Naive thymus-derived CD8-positive, alpha-beta T cell (primary cell): ENCODE measurements at regions not wholly inside any gene's neighbourhood (a gene's known extent, or its start where the extent isn't known, plus 50 kb on each side); places are given as distances from the start of the nearest gene placed in this dataset.

ENCODE experiments used
- ATAC-seq, 2 donors: fragments of 150-1000 bp; cut with Tn5 transposase in 1 of 2; sonication (Bioruptor Pico), chemical (Tn5 transposase) in 1 of 2; 1 replicate in 1 of 2; 2 replicates in 1 of 2; pipeline ENCODE4 v1.10.0; 2021; ENCODE audit warnings: mild to moderate bottlenecking in 2 of 2, moderate library complexity in 2 of 2
- POLR2A ChIA-PET: fragments of 350-600 bp; sonication (Branson Sonifier 250); formaldehyde crosslinking; loops from one replicate; lab custom pipeline; 2021; ENCODE audit warnings: antibody characterized with exemption; lab: Charles Lee
- DNase-seq, 10 donors: peaks; one replicate each; pipeline versions ENCODE4 v3.0.0 to v3.0.0-alpha.2; 2020 to 2022
- H3K27ac Mint-ChIP-seq, 10 donors: one replicate each; pipeline ENCODE4 v1.8.0; 2020 to 2022; ENCODE audit warnings: mild to moderate bottlenecking in 10 of 10, mixed read lengths in 10 of 10, moderate library complexity in 4 of 10, inconsistent platforms in 1 of 10
- H3K27me3 Mint-ChIP-seq, 5 donors: one replicate each; pipeline ENCODE4 v1.8.0; 2021 to 2022; ENCODE audit warnings: mixed read lengths in 5 of 5
- H3K36me3 Mint-ChIP-seq, 3 donors: one replicate each; pipeline ENCODE4 v1.8.0; 2020 to 2022; ENCODE audit warnings: mixed read lengths in 3 of 3, mild to moderate bottlenecking in 2 of 3, inconsistent platforms in 1 of 3
- H3K4me1 Mint-ChIP-seq, 4 donors: one replicate each; pipeline ENCODE4 v1.8.0; 2021 to 2022; ENCODE audit warnings: mixed read lengths in 4 of 4
- H3K4me3 Mint-ChIP-seq, 10 donors: one replicate each; pipeline ENCODE4 v1.8.0; 2020 to 2022; ENCODE audit warnings: mild to moderate bottlenecking in 10 of 10, mixed read lengths in 10 of 10, moderate library complexity in 6 of 10, inconsistent platforms in 1 of 10
- H3K9me3 Mint-ChIP-seq, 9 donors: one replicate each; pipeline ENCODE4 v1.8.0; 2020 to 2022; ENCODE audit warnings: mixed read lengths in 9 of 9, mild to moderate bottlenecking in 3 of 9, inconsistent platforms in 1 of 9, moderate library complexity in 1 of 9

- Mint-ChIP-seq H3K4me1 (peaks cover 0 to 5% (median 4%) of the 10 kb centered on the region in 4 donors), H3K9me3 (no peaks in the 10 kb centered on the region), H3K36me3 (peaks cover 0 to 4% (median 0%) of the 10 kb centered on the region in 3 donors), H3K27ac (no peak overlapping the region), H3K27me3 (peaks cover 30 to 47% (median 36%) of the 10 kb centered on the region in 5 donors), H3K4me3 (no peak overlapping the region)
- no peak for DNase-seq
- ATAC-seq, result no peak
- POLR2A ChIA-PET, result no interaction called here
Measured at GRCh38 chr16:86304868-86305267, 205.5 kb upstream of the FOXF1 start.

- H3K9me3 Mint-ChIP-seq, result no peaks in the 10 kb centered on the region
- no peak overlapping the region for H3K27ac Mint-ChIP-seq
- H3K36me3 Mint-ChIP-seq, result peaks cover 0 to 4% (median 0%) of the 10 kb centered on the region in 3 donors
- no peak overlapping the region for H3K4me3 Mint-ChIP-seq
- ATAC-seq (no peak), DNase-seq (no peak)
- peaks cover 0 to 5% (median 4%) of the 10 kb centered on the region in 4 donors for H3K4me1 Mint-ChIP-seq
- peaks cover 26 to 41% (median 34%) of the 10 kb centered on the region in 5 donors for H3K27me3 Mint-ChIP-seq
- POLR2A ChIA-PET, result no interaction called here
Measured at GRCh38 chr16:86305440-86305839, 204.9 kb upstream of the FOXF1 start.

- peaks cover 0 to 2% (median 1%) of the 10 kb centered on the region in 4 donors for H3K4me1 Mint-ChIP-seq
- DNase-seq (no peak), ATAC-seq (no peak)
- peaks cover 0 to 2% (median 0%) of the 10 kb centered on the region in 3 donors for H3K36me3 Mint-ChIP-seq
- H3K9me3 Mint-ChIP-seq, result no peaks in the 10 kb centered on the region
- H3K27ac Mint-ChIP-seq, result no peak overlapping the region
- H3K4me3 Mint-ChIP-seq, result no peak overlapping the region
- H3K27me3 Mint-ChIP-seq, result peaks cover 23 to 35% (median 34%) of the 10 kb centered on the region in 5 donors
- POLR2A ChIA-PET, result no interaction called here
Measured at GRCh38 chr16:86306011-86306644, 204.2 kb upstream of the FOXF1 start.

GRCh38 chr16:86306811-86307513 lies 203.4 kb upstream of the FOXF1 start:
- POLR2A ChIA-PET, result no interaction called here
- H3K4me1 Mint-ChIP-seq, result no peaks in the 10 kb centered on the region
- no peaks in the 10 kb centered on the region for H3K36me3 Mint-ChIP-seq
- no peak overlapping the region for H3K4me3 Mint-ChIP-seq
- no peak overlapping the region for H3K27ac Mint-ChIP-seq
- ATAC-seq, result no peak
- peaks cover 19 to 34% (median 28%) of the 10 kb centered on the region in 5 donors for H3K27me3 Mint-ChIP-seq
- no peak for DNase-seq
- H3K9me3 Mint-ChIP-seq, result no peaks in the 10 kb centered on the region

GRCh38 chr16:86307514-86307903 lies 202.8 kb upstream of the FOXF1 start:
- POLR2A ChIA-PET, result no interaction called here
- DNase-seq (no peak), ATAC-seq (no peak)
- peaks cover 14 to 34% (median 27%) of the 10 kb centered on the region in 5 donors for H3K27me3 Mint-ChIP-seq
- no peaks in the 10 kb centered on the region for H3K36me3 Mint-ChIP-seq
- no peak overlapping the region for H3K27ac Mint-ChIP-seq
- H3K9me3 Mint-ChIP-seq, result no peaks in the 10 kb centered on the region
- H3K4me3 Mint-ChIP-seq, result no peak overlapping the region
- H3K4me1 Mint-ChIP-seq, result no peaks in the 10 kb centered on the region

- H3K4me1 Mint-ChIP-seq, result no peaks in the 10 kb centered on the region
- H3K36me3 Mint-ChIP-seq, result no peaks in the 10 kb centered on the region
- ATAC-seq, result no peak
- no peak overlapping the region for H3K4me3 Mint-ChIP-seq
- no peak for DNase-seq
- no peaks in the 10 kb centered on the region for H3K9me3 Mint-ChIP-seq
- H3K27ac Mint-ChIP-seq, result peak overlapping the region in 1 of 10 donors; percentile 41
- H3K27me3 Mint-ChIP-seq, result peaks cover 14 to 30% (median 26%) of the 10 kb centered on the region in 5 donors
- POLR2A ChIA-PET, result no interaction called here
Measured at GRCh38 chr16:86308514-86308913, 201.8 kb upstream of the FOXF1 start.

GRCh38 chr16:86313631-86314030 lies 196.7 kb upstream of the FOXF1 start:
- Mint-ChIP-seq H3K27ac (no peak overlapping the region), H3K9me3 (no peaks in the 10 kb centered on the region), H3K27me3 (peaks cover 4 to 23% (median 19%) of the 10 kb centered on the region in 5 donors), H3K4me1 (no peaks in the 10 kb centered on the region), H3K4me3 (no peak overlapping the region), H3K36me3 (no peaks in the 10 kb centered on the region)
- POLR2A ChIA-PET, result no interaction called here
- DNase-seq, result no peak
- ATAC-seq, result no peak

GRCh38 chr16:86314402-86315025 lies 195.8 kb upstream of the FOXF1 start:
- H3K9me3 Mint-ChIP-seq, result no peaks in the 10 kb centered on the region
- no peak overlapping the region for H3K4me3 Mint-ChIP-seq
- H3K36me3 Mint-ChIP-seq, result no peaks in the 10 kb centered on the region
- ATAC-seq, result no peak
- peaks cover 4 to 21% (median 19%) of the 10 kb centered on the region in 5 donors for H3K27me3 Mint-ChIP-seq
- no peak for DNase-seq
- H3K4me1 Mint-ChIP-seq, result no peaks in the 10 kb centered on the region
- H3K27ac Mint-ChIP-seq, result no peak overlapping the region
- POLR2A ChIA-PET, result no interaction called here

GRCh38 chr16:86316967-86317812 lies 193.1 kb upstream of the FOXF1 start:
- POLR2A ChIA-PET, result no interaction called here
- ATAC-seq (peak in 1 of 2 donors; percentile 43), DNase-seq (peak in 4 of 10 donors; percentile 2 to 56 (median 28))
- Mint-ChIP-seq H3K9me3 (no peaks in the 10 kb centered on the region), H3K4me1 (no peaks in the 10 kb centered on the region), H3K27ac (peak overlapping the region in 1 of 10 donors; percentile 59), H3K4me3 (no peak overlapping the region), H3K36me3 (no peaks in the 10 kb centered on the region), H3K27me3 (peaks cover 6 to 21% (median 14%) of the 10 kb centered on the region in 5 donors)

GRCh38 chr16:86317813-86318650 lies 192.3 kb upstream of the FOXF1 start:
- peak in 1 of 2 donors; percentile 19 for ATAC-seq
- H3K27ac Mint-ChIP-seq, result peak overlapping the region in 3 of 10 donors; percentile 16 to 83 (median 59)
- POLR2A ChIA-PET, result no interaction called here

GRCh38 chr16:86319585-86320236 lies 190.6 kb upstream of the FOXF1 start:
- peaks cover 6 to 26% (median 18%) of the 10 kb centered on the region in 5 donors for H3K27me3 Mint-ChIP-seq
- ATAC-seq, result no peak
- no peaks in the 10 kb centered on the region for H3K9me3 Mint-ChIP-seq
- peak in 2 of 10 donors; percentile 19 to 23 for DNase-seq
- no peaks in the 10 kb centered on the region for H3K36me3 Mint-ChIP-seq
- no peaks in the 10 kb centered on the region for H3K4me1 Mint-ChIP-seq
- POLR2A ChIA-PET, result no interaction called here
- H3K4me3 Mint-ChIP-seq, result peak overlapping the region in 1 of 10 donors; percentile 48
- H3K27ac Mint-ChIP-seq, result no peak overlapping the region

More at GRCh38 chr16:86317813-86318650, 192.3 kb upstream of the FOXF1 start:
- Mint-ChIP-seq H3K4me3 (peak overlapping the region in 2 of 10 donors; percentile 8 to 60), H3K27me3 (peaks cover 6 to 23% (median 16%) of the 10 kb centered on the region in 5 donors), H3K4me1 (no peaks in the 10 kb centered on the region), H3K36me3 (no peaks in the 10 kb centered on the region), H3K9me3 (no peaks in the 10 kb centered on the region)
- peak in 1 of 10 donors; percentile 5 for DNase-seq
